ENCODE measurements at regions not wholly inside any gene's neighbourhood (a gene's known extent, or its start where the extent isn't known, plus 50 kb on each side); places are given as distances from the start of the nearest gene placed in this dataset.

DNA sequence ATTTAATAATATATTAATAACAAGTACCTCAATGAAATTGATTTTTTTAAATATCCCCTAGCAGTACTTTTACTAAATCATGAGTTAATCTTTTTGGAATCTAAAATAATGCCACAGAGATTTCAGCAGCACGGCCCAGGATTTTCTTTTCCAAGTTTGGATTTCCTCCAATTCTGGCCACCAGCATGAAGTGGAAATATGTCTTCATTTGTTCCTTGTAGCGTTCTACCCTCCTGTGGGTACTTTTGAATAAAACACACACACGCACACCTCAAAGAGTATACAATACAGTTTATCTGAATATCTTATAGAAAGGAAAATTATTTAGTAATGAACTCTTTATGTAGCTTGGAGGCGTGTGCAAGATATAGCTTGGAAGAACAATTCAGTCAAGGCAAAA is 125.1 kb upstream of the STT3B start:
- TF ChIP-seq GATA3 (IDR thresholded peaks at IDR 0.05; ENCODE audit: low read depth, low read length) (no peak), GATA2 (IDR thresholded peaks at IDR 0.05; ENCODE audit: low read depth, low read length) (no peak)

All from SH-SY5Y (cell line).